ENCODE measurements at regions not wholly inside any gene's neighbourhood (a gene's known extent, or its start where the extent isn't known, plus 50 kb on each side); places are given as distances from the start of the nearest gene placed in this dataset.

DNA sequence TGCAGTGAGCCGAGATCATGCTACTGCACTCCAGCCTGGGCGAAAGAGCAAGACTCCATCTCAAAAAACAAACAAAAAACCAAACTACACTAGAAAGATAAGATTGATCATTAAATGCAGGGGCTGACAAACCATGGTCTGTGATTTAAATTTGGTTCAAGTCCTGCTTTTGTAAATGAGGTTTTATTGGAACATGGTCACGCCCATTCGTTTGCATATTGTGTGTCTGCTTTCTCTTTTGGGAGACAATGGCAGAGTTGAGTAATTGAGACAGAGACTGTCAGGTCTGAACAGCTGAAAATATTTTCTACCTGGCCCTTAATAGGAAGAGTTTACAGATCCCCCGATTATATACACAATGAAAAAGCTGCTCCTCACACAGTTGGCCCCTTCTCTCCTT is 235.5 kb upstream of the EEF2KMT start:
- no peak for TF ChIP-seq YY1 (IDR thresholded peaks at IDR 0.05; ENCODE audit: insufficient read depth, insufficient read length)
- TF ChIP-seq ZNF274 (IDR thresholded peaks at IDR 0.05; ENCODE audit: low read depth, low read length): no peak
